Activated CD8-positive, alpha-beta T cell treated with anti-CD3 and anti-CD28 coated beads for 36 hours (primary cell): ENCODE measurements at regions not wholly inside any gene's neighbourhood (a gene's known extent, or its start where the extent isn't known, plus 50 kb on each side); places are given as distances from the start of the nearest gene placed in this dataset.

Experiments
- ATAC-seq: fragments of 200-7000 bp; cut with Tn5 transposase; one replicate; pipeline ENCODE4 v1.10.0; 2021; ENCODE audit warnings: mild to moderate bottlenecking, moderate library complexity
- CTCF ChIA-PET: fragments of 350-600 bp; sonication (Branson Sonifier 250); formaldehyde crosslinking; loops from one replicate; lab custom pipeline; 2021; ENCODE audit warnings: antibody characterized with exemption; lab: Charles Lee
- POLR2A ChIA-PET: fragments of 350-600 bp; sonication (Branson Sonifier 250); formaldehyde crosslinking; loops from one replicate; lab custom pipeline; 2021; ENCODE audit warnings: antibody characterized with exemption; lab: Charles Lee
- DNase-seq: peaks from one replicate; pipeline ENCODE4 v3.0.0-alpha.2; 2020
- H3K27ac Mint-ChIP-seq: one replicate; pipeline ENCODE4 v1.8.0; 2021; ENCODE audit warnings: mild to moderate bottlenecking, mixed read lengths
- H3K27me3 Mint-ChIP-seq: one replicate; pipeline ENCODE4 v1.8.0; 2021; ENCODE audit warnings: mixed read lengths
- H3K36me3 Mint-ChIP-seq: one replicate; pipeline ENCODE4 v1.8.0; 2021; ENCODE audit warnings: low read depth, mixed read lengths
- H3K4me1 Mint-ChIP-seq: one replicate; pipeline ENCODE4 v1.8.0; 2021; ENCODE audit warnings: low read depth, mixed read lengths
- H3K4me3 Mint-ChIP-seq: one replicate; pipeline ENCODE4 v1.8.0; 2021; ENCODE audit warnings: mild to moderate bottlenecking, moderate library complexity, mixed read lengths
- H3K9me3 Mint-ChIP-seq: one replicate; pipeline ENCODE4 v1.8.0; 2021; ENCODE audit warnings: mixed read lengths
- intact Hi-C: fragments of 100-400 bp; cut with micrococcal nuclease; formaldehyde crosslinking; loops from one replicate; pipeline ENCODE4 v1.10.0; 2022
- TF ChIP-seq, protein P1 (sequence below): fragments of 200-600 bp; IDR thresholded peaks from one replicate; pipeline ENCODE4 v1.8.0; 2022; ENCODE audit warnings: antibody characterized with exemption, mild to moderate bottlenecking

DNA sequence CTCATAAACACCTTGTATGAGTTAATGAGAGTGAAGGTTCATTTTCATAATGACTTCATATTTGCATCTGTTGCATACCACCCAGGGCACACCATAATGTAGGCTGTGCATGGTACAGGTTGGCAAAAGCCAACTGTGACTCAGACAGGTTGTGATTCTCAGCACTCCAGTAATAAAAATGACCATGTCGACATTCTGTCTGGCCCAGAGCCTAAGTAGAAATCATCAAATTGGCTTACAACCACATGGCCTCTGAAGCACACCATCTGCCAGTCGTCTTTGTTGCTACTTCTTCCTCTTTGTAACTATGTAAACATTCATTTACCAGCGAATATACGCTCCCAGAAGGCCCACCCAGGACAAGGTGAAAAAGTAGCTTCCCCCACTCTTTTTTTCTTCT, 459.5 kb downstream of the GASK1B start:
- Mint-ChIP-seq H3K4me3 (no peak overlapping the region), H3K9me3 (peaks cover 4% of the 10 kb centered on the region), H3K27me3 (no peaks in the 10 kb centered on the region), H3K27ac (no peak overlapping the region), H3K36me3 (no peaks in the 10 kb centered on the region), H3K4me1 (no peaks in the 10 kb centered on the region)
- CTCF ChIA-PET, result no interaction called here
- ATAC-seq (no peak), DNase-seq (no peak)
- intact Hi-C loops, result no loop called here
- TF ChIP-seq, protein P1, sequence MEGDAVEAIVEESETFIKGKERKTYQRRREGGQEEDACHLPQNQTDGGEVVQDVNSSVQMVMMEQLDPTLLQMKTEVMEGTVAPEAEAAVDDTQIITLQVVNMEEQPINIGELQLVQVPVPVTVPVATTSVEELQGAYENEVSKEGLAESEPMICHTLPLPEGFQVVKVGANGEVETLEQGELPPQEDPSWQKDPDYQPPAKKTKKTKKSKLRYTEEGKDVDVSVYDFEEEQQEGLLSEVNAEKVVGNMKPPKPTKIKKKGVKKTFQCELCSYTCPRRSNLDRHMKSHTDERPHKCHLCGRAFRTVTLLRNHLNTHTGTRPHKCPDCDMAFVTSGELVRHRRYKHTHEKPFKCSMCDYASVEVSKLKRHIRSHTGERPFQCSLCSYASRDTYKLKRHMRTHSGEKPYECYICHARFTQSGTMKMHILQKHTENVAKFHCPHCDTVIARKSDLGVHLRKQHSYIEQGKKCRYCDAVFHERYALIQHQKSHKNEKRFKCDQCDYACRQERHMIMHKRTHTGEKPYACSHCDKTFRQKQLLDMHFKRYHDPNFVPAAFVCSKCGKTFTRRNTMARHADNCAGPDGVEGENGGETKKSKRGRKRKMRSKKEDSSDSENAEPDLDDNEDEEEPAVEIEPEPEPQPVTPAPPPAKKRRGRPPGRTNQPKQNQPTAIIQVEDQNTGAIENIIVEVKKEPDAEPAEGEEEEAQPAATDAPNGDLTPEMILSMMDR, result no peak
- POLR2A ChIA-PET, result no interaction called here

DNA sequence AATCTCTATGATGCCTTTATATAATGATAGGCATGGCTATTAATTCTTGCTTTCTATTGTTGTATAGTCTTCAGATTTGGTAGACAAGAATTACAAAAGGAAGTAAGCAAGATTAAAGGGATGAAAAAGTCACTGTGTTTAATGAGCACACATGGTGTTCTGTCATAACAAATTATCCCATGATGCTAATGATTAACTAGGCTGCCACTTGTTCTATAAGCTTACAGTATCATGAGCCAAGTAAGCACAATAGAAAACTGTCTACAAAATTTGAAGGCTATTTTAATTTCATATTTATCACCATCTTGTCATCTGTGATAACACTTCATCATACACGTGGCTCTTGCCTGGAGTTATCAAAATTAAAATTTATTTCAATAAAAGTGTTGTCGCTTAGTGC, 466.7 kb downstream of the GASK1B start:
- H3K9me3 Mint-ChIP-seq, result no peaks in the 10 kb centered on the region
- DNase-seq (no peak), ATAC-seq (no peak)
- H3K4me1 Mint-ChIP-seq, result no peaks in the 10 kb centered on the region
- POLR2A ChIA-PET, result no interaction called here
- TF ChIP-seq, protein P1, result no peak
- no peak overlapping the region for H3K4me3 Mint-ChIP-seq
- no peaks in the 10 kb centered on the region for H3K27me3 Mint-ChIP-seq
- CTCF ChIA-PET, result no interaction called here
- H3K27ac Mint-ChIP-seq, result no peak overlapping the region
- no peaks in the 10 kb centered on the region for H3K36me3 Mint-ChIP-seq
- intact Hi-C loops, result no loop called here

DNA sequence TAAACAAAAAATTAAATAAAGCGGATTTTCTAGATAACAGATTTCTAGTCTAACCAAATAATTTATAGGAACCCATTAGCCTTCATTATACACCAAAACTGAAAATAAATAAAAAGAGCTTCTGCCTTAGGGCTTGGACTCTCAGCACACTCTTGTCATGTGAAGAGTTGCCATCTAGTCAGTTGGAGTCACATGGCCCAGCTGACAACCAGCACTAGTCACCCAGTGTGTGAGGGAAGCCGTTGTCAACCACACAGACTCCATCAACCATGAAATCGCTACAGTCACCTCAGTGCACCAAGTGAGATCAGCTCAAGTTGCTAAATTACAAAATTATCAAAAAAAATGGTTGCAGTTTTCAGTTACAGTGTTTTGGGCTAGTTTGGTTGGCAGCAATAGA, 470.0 kb downstream of the GASK1B start:
- Mint-ChIP-seq H3K4me1 (no peaks in the 10 kb centered on the region), H3K27me3 (no peaks in the 10 kb centered on the region), H3K36me3 (no peaks in the 10 kb centered on the region), H3K27ac (no peak overlapping the region), H3K9me3 (peaks cover 2% of the 10 kb centered on the region), H3K4me3 (no peak overlapping the region)
- TF ChIP-seq, protein P1, result no peak
- ChIA-PET CTCF (no interaction called here), POLR2A (no interaction called here)
- ATAC-seq (no peak), DNase-seq (no peak)
- intact Hi-C loops, result no loop called here

DNA sequence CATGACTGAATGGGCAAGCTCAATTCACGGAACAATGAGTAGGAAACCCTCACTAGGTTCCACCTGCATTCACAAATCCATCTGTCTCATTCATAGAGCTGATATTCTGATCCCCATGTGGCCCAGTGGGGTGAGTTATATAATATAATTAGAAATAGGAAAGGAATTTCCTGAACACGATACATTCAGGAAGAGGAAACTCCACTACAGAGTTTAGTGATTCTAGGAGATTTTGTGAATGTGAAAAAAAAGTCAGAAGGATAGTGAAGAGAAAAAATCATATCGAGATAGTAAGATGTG, 471.2 kb downstream of the GASK1B start:
- TF ChIP-seq, protein P1, result no peak
- POLR2A ChIA-PET, result no interaction called here
- CTCF ChIA-PET, result no interaction called here
- Mint-ChIP-seq H3K36me3 (no peaks in the 10 kb centered on the region), H3K4me1 (no peaks in the 10 kb centered on the region), H3K4me3 (no peak overlapping the region), H3K27ac (no peak overlapping the region), H3K27me3 (no peaks in the 10 kb centered on the region), H3K9me3 (peaks cover 2% of the 10 kb centered on the region)
- intact Hi-C loops, result no loop called here
- ATAC-seq, result no peak
- DNase-seq, result no peak

DNA sequence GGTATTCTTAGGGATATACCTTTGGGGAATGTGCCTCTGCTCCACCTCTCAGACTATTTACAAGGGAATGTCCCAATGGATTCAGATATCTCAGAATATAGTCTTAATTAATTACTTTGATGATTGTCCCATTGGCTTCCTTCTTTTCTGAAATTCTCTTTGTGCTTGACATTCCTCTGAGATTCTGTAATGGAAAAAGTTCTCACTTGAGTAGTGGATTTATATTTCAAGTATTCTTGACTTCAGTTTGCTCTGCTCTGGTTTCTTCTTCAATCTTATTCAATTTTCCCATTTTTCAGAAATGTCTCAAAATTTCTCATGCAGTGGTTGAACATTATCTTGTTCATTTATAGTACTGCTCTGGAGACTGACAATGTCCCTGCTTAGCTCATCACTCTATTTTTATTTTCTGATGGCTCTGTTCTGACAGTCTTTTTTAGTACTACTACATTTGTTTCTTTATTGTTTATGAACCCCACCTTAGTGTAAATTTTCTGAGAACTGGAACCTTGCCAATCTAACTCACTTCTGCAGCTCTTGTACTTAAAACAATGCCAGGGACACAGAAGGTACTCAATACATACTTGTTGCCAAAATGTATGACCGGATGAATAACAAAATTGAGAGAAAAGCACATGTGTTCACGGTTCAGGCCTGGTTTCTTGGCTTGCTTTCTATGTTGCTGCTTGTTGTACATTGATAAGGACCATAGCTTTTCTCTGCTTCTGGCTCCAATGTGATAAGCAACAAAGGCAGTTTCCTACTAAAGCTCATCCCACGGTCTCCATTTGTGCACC, 471.7 kb downstream of the GASK1B start:
- POLR2A ChIA-PET, result no interaction called here

More for the DNA sequence above, 471.7 kb downstream of the GASK1B start:
- no peak overlapping the region for H3K4me3 Mint-ChIP-seq
- H3K27me3 Mint-ChIP-seq, result no peaks in the 10 kb centered on the region
- CTCF ChIA-PET, result no interaction called here
- DNase-seq (no peak), ATAC-seq (no peak)
- no peak overlapping the region for H3K27ac Mint-ChIP-seq
- peaks cover 2% of the 10 kb centered on the region for H3K9me3 Mint-ChIP-seq
- intact Hi-C loops, result no loop called here
- H3K36me3 Mint-ChIP-seq, result no peaks in the 10 kb centered on the region
- H3K4me1 Mint-ChIP-seq, result no peaks in the 10 kb centered on the region
- TF ChIP-seq, protein P1, result no peak
